ENCODE measurements at regions not wholly inside any gene's neighbourhood (a gene's known extent, or its start where the extent isn't known, plus 50 kb on each side); places are given as distances from the start of the nearest gene placed in this dataset.

- TF ChIP-seq POLR2A (IDR thresholded peaks at IDR 0.05) (no peak), CTCF (IDR thresholded peaks at IDR 0.05) (no peak)
- H3K27me3 ChIP-seq: no peaks in the 10 kb centered on the region
- no peaks in the 10 kb centered on the region for H3K9me3 ChIP-seq (replicated peaks in 1 of 3)
- WGBS, 4 donors: 63 to 67% (median 65%) methylated on average over 2 of the region's 2 CpGs
- H3K27ac ChIP-seq: no peak overlapping the region
- H3K4me3 ChIP-seq: no peak overlapping the region
- H3K36me3 ChIP-seq (replicated peaks in 1 of 2): no peaks in the 10 kb centered on the region
- H3K4me1 ChIP-seq (replicated peaks in 1 of 2): no peaks in the 10 kb centered on the region
- no peak for DNase-seq
- intact Hi-C loops (cut with DNase I): no loop called here
Measured at GRCh38 chr3:161999846-162000245, 503.2 kb downstream of the OTOL1 start.

DNA sequence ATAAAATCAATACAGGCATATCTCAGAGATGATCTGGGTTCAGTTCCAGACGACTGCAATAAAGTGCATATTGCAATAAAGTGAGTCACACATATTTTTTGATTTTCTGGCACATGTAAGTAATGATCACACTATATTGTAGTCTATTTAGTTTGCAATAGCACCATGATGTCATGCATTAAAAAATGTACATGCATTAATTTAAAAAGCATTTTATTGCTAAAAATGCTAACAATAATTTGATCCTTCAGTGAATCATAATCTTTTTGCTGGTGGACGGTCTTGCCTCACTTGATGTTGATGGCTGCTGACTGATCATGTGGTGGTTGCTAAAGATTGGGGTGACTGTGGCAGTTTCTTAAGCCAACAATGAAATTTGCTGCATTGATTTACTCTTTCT lies 511.1 kb downstream of the OTOL1 start:
- 40 to 66% (median 57%) methylated on average over 2 of the region's 2 CpGs for WGBS, 4 donors
- H3K4me1 ChIP-seq (replicated peaks in 1 of 2): no peaks in the 10 kb centered on the region
- no peak overlapping the region for H3K27ac ChIP-seq
- H3K27me3 ChIP-seq: no peaks in the 10 kb centered on the region
- DNase-seq: no peak
- intact Hi-C loops (cut with DNase I): no loop called here
- H3K4me3 ChIP-seq: no peak overlapping the region
- H3K36me3 ChIP-seq (replicated peaks in 1 of 2): no peaks in the 10 kb centered on the region
- TF ChIP-seq POLR2A (IDR thresholded peaks at IDR 0.05): no peak
- TF ChIP-seq CTCF (IDR thresholded peaks at IDR 0.05): no peak
- H3K9me3 ChIP-seq (replicated peaks in 1 of 3): no peaks in the 10 kb centered on the region

GRCh38 chr3:162012633-162013032 lies 516.0 kb downstream of the OTOL1 start:
- 69 to 73% (median 71%) methylated on average over 3 of the region's 3 CpGs for WGBS, 4 donors
- TF ChIP-seq CTCF (IDR thresholded peaks at IDR 0.05): no peak
- H3K27ac ChIP-seq: no peak overlapping the region
- H3K4me1 ChIP-seq (replicated peaks in 1 of 2): no peaks in the 10 kb centered on the region
- no peaks in the 10 kb centered on the region for H3K27me3 ChIP-seq
- H3K36me3 ChIP-seq (replicated peaks in 1 of 2): no peaks in the 10 kb centered on the region
- no peaks in the 10 kb centered on the region for H3K9me3 ChIP-seq (replicated peaks in 1 of 3)
- DNase-seq: no peak
- no peak overlapping the region for H3K4me3 ChIP-seq
- intact Hi-C loops (cut with DNase I): no loop called here

GRCh38 chr3:162014284-162014683 lies 517.7 kb downstream of the OTOL1 start:
- TF ChIP-seq POLR2A (IDR thresholded peaks at IDR 0.05) (no peak), CTCF (IDR thresholded peaks at IDR 0.05) (no peak)
- DNase-seq: no peak
- Histone ChIP-seq H3K36me3 (replicated peaks in 1 of 2) (no peaks in the 10 kb centered on the region), H3K27ac (no peak overlapping the region), H3K9me3 (replicated peaks in 1 of 3) (no peaks in the 10 kb centered on the region), H3K4me3 (no peak overlapping the region), H3K27me3 (no peaks in the 10 kb centered on the region), H3K4me1 (replicated peaks in 1 of 2) (no peaks in the 10 kb centered on the region)
- 89 to 95% (median 92%) methylated on average over 5 of the region's 5 CpGs for WGBS, 4 donors
- intact Hi-C loops (cut with DNase I): no loop called here
